Chondrocyte (in vitro differentiated cells): ENCODE measurements at regions not wholly inside any gene's neighbourhood (a gene's known extent, or its start where the extent isn't known, plus 50 kb on each side); places are given as distances from the start of the nearest gene placed in this dataset.

ENCODE experiments used
- DNase-seq: peaks from one replicate; pipeline ENCODE4 v3.0.0; 2021; ENCODE audit warnings: mixed read lengths, low spot score
- H3K27ac Mint-ChIP-seq: one replicate; pipeline ENCODE4 v1.8.0; 2021; ENCODE audit warnings: mild to moderate bottlenecking, moderate library complexity, mixed read lengths; ENCODE audit not compliant: unreplicated experiment
- H3K27me3 Mint-ChIP-seq: 2 replicates; pipeline ENCODE4 v1.8.0; 2021; ENCODE audit warnings: low read depth, mixed read lengths
- H3K36me3 Mint-ChIP-seq: 2 replicates; pipeline ENCODE4 v1.8.0; 2021; ENCODE audit warnings: low read depth, mixed read lengths
- H3K4me1 Mint-ChIP-seq: 2 replicates; pipeline ENCODE4 v1.8.0; 2021; ENCODE audit warnings: low read depth, mild to moderate bottlenecking, mixed read lengths
- H3K4me3 Mint-ChIP-seq: one replicate; pipeline ENCODE4 v1.8.0; 2021; ENCODE audit warnings: mild to moderate bottlenecking, moderate library complexity, mixed read lengths; ENCODE audit not compliant: unreplicated experiment
- H3K9me3 Mint-ChIP-seq: 2 replicates; pipeline ENCODE4 v1.8.0; 2021; ENCODE audit warnings: low read depth, mixed read lengths
- CTCF ChIP-seq: fragments of 200-600 bp; sonication (generic); IDR thresholded peaks from 2 replicates; pipeline ENCODE4 v1.5.0; 2021; ENCODE audit warnings: antibody characterized with exemption, mild to moderate bottlenecking, moderate library complexity

DNA sequence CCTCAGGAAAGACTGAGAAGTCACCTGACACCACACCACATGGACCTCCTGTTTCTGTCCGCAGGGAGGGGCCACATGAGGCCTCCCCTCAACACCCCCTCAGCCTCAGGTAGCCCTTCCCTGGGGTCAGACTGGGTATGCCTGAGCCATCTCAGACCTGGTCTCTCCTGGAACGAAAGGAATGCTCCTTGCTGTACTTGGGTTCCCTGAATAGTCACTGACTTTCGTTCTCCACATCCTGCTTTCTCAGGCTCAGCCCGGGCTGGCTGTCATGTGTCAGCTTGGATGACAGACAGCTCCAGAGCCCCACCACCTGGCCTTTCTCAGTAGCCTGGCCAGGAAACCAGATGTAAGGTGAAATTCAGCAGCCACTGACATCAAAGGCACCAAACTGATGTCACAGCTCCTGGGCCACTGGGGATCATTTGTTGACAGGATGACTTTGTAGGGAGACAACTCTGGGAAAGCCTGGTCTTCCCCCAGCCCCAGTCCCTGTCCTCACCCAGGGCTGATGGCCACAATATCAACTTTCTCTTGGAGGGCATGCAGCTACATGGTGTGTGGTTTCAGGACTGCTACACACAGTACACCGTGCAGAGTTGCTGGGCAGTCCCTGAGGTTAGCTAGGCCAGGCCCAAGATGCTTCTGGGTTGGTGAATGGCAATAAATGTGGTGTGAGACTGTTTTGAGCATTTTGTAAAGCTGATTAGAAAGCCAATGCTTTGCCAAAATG, 141.4 kb upstream of the MRPS22 start:
- Mint-ChIP-seq H3K9me3 (no peaks in the 10 kb centered on the region), H3K27ac (no peak overlapping the region), H3K4me3 (no peak overlapping the region), H3K4me1 (peaks cover 4% of the 10 kb centered on the region), H3K27me3 (peaks cover 11% of the 10 kb centered on the region), H3K36me3 (no peaks in the 10 kb centered on the region)
- DNase-seq: no peak
- TF ChIP-seq CTCF: peak; percentile 20

DNA sequence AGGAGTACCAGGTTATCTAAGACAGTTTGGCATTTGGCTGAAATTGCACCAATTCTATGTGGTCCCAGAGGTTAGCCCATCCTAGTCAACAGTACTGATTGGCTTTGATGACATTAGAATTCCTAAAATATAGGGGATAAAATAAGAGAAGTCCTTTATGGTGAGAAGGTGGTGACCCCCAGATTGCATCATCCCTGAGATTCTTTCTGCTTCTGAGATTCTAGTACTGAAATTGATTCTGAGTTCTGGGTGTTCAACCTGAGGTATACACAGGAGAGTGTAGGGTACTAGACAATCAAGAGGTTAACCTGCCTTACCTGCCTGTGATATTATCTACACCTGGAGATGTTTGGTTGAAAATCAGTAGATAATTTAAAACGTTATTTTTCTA, 140.9 kb upstream of the MRPS22 start:
- no peak overlapping the region for H3K4me3 Mint-ChIP-seq
- no peak for TF ChIP-seq CTCF
- no peak overlapping the region for H3K27ac Mint-ChIP-seq
- peaks cover 14% of the 10 kb centered on the region for H3K27me3 Mint-ChIP-seq
- H3K9me3 Mint-ChIP-seq: no peaks in the 10 kb centered on the region
- no peaks in the 10 kb centered on the region for H3K36me3 Mint-ChIP-seq
- DNase-seq: no peak
- peaks cover 4% of the 10 kb centered on the region for H3K4me1 Mint-ChIP-seq

DNA sequence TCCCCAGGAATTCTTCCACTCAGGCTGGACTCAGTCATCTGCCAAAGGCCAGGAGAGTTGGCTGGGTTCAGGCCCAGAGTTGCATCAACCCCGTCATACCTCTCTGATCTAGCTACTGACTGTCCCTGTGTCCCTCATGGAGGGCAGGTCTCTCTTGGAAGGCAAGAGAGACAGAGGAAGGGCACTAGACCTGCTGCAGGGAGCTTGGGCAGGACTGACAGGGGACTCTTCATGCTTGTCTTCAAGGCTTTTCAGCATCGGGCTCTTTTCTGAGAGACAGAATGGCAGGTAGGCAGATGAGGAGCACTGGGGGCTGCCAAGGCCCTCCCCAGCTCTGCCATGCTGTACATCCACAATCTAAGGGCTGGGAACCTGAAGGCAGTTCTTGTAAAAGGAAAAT, 140.1 kb upstream of the MRPS22 start:
- no peak overlapping the region for H3K27ac Mint-ChIP-seq
- DNase-seq: no peak
- H3K36me3 Mint-ChIP-seq: no peaks in the 10 kb centered on the region
- H3K4me1 Mint-ChIP-seq: peaks cover 4% of the 10 kb centered on the region
- H3K4me3 Mint-ChIP-seq: no peak overlapping the region
- TF ChIP-seq CTCF: no peak
- no peaks in the 10 kb centered on the region for H3K9me3 Mint-ChIP-seq
- H3K27me3 Mint-ChIP-seq: peaks cover 16% of the 10 kb centered on the region

GRCh38 chr3:139204728-139205127, 139.1 kb upstream of the MRPS22 start:
- peaks cover 19% of the 10 kb centered on the region for H3K27me3 Mint-ChIP-seq
- H3K27ac Mint-ChIP-seq: no peak overlapping the region

DNA sequence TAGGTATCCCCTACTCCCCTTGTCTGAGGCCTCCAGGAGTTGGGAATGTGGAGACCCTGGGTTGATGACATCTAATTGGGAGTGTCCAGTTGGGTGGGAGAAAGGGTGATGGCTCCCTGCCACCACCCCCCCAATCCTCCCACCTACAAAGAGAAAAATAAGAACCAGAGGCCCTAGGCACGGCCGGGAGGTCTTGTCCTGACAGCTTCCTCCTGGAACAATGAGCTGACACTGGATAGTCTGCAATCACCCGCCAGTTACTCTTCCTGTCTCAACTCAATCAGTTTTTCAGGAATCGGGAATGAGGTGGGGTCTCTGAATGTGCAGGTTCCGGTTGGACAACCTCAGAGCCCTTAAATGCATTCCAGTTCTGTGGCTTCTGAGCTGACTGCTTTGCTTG, 129.9 kb upstream of the MRPS22 start:
- peaks cover 6% of the 10 kb centered on the region for H3K9me3 Mint-ChIP-seq

More at GRCh38 chr3:139204728-139205127, 139.1 kb upstream of the MRPS22 start:
- no peak for TF ChIP-seq CTCF
- H3K4me1 Mint-ChIP-seq: no peaks in the 10 kb centered on the region
- no peak for DNase-seq
- no peak overlapping the region for H3K4me3 Mint-ChIP-seq
- no peaks in the 10 kb centered on the region for H3K36me3 Mint-ChIP-seq
- no peaks in the 10 kb centered on the region for H3K9me3 Mint-ChIP-seq

More for the DNA sequence above, 129.9 kb upstream of the MRPS22 start:
- Mint-ChIP-seq H3K27me3 (peaks cover 34% of the 10 kb centered on the region), H3K36me3 (no peaks in the 10 kb centered on the region), H3K27ac (no peak overlapping the region), H3K4me3 (no peak overlapping the region), H3K4me1 (no peaks in the 10 kb centered on the region)
- no peak for TF ChIP-seq CTCF
- DNase-seq: no peak
